ENCODE measurements at regions not wholly inside any gene's neighbourhood (a gene's known extent, or its start where the extent isn't known, plus 50 kb on each side); places are given as distances from the start of the nearest gene placed in this dataset.
"Not testable (repeated sequence)": the region's sequence is repeated elsewhere in the genome, so short reads cannot be mapped to it uniquely, and the experiment has no call there.

DNA sequence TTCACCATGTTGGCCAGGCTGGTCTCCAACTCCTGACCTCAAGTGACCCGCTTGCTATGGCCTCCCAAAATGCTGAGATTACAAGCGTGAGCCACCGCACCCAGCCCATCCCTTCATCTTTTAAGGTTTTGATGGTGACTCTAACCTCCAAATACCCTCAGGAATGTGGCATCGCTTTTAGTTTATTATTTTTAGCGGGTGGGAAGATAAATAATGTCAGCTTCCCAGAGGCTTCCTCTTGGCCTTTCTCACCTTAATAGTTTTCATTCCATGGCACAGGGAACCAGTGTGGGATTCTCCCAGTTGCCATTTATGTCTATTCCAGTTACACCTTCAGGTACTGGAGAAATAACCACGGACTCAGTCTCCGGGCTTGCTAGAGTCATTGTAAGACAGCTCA, 92.1 kb upstream of the LRRN2 start:
- Histone ChIP-seq H3K9ac (ENCODE audit: low read length) (no peak overlapping the region), H3K27ac (ENCODE audit: low read depth, low read length, poor library complexity, severe bottlenecking) (no peak overlapping the region), H4K20me1 (ENCODE audit: insufficient read depth, low read length) (no peaks in the 10 kb centered on the region), H3K9me2 (ENCODE audit: low read depth, low read length) (no peaks in the 10 kb centered on the region), H3F3A (ENCODE audit: insufficient read depth, low read length) (no peaks in the 10 kb centered on the region), H3K4me3 (ENCODE audit: low read depth, low read length, poor library complexity, severe bottlenecking) (no peak overlapping the region), H3K79me2 (ENCODE audit: insufficient read depth, low read length) (no peaks in the 10 kb centered on the region), H2AFZ (ENCODE audit: low read length) (no peak overlapping the region), H3K4me2 (ENCODE audit: low read length) (no peak overlapping the region), H3K36me3 (ENCODE audit: insufficient read depth, low read length) (no peaks in the 10 kb centered on the region), H3K27me3 (ENCODE audit: insufficient read depth, low read length) (no peaks in the 10 kb centered on the region), H3K4me1 (ENCODE audit: insufficient read depth, low read length, severe bottlenecking) (no peaks in the 10 kb centered on the region), H3K9me3 (ENCODE audit: low read length) (no peaks in the 10 kb centered on the region)
- no peak for TF ChIP-seq EZH2 (IDR thresholded peaks at IDR 0.05; ENCODE audit: borderline replicate concordance, low read length)
- TF ChIP-seq, protein P1, sequence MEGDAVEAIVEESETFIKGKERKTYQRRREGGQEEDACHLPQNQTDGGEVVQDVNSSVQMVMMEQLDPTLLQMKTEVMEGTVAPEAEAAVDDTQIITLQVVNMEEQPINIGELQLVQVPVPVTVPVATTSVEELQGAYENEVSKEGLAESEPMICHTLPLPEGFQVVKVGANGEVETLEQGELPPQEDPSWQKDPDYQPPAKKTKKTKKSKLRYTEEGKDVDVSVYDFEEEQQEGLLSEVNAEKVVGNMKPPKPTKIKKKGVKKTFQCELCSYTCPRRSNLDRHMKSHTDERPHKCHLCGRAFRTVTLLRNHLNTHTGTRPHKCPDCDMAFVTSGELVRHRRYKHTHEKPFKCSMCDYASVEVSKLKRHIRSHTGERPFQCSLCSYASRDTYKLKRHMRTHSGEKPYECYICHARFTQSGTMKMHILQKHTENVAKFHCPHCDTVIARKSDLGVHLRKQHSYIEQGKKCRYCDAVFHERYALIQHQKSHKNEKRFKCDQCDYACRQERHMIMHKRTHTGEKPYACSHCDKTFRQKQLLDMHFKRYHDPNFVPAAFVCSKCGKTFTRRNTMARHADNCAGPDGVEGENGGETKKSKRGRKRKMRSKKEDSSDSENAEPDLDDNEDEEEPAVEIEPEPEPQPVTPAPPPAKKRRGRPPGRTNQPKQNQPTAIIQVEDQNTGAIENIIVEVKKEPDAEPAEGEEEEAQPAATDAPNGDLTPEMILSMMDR (IDR thresholded peaks at IDR 0.05; ENCODE audit: low read length), result no peak

DNA sequence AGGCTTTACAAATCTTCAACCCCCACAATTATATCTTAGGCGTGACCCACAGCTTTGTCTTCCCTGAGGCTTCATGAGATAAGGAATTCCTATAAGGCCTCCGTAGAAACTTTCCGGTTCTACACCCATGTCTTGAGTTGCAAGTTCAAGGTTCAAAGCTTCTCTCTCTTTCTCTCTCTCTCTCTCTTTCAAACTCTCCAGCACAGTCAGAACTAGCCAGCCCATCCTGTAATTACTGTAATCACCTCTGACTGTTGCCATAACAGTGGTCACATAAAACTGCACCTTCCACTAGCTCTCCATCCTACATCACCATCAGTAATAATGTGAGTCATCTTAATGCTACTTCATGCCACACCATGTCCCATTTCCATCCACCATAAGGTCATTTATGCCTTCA, 90.0 kb upstream of the NFASC start:
- Histone ChIP-seq H3K36me3 (ENCODE audit: insufficient read depth, low read length) (no peaks in the 10 kb centered on the region), H3K9me2 (ENCODE audit: low read depth, low read length) (no peaks in the 10 kb centered on the region), H3K27ac (ENCODE audit: low read depth, low read length, poor library complexity, severe bottlenecking) (no peak overlapping the region), H3K4me1 (ENCODE audit: insufficient read depth, low read length, severe bottlenecking) (no peaks in the 10 kb centered on the region), H3K4me3 (ENCODE audit: low read depth, low read length, poor library complexity, severe bottlenecking) (no peak overlapping the region), H3K9ac (ENCODE audit: low read length) (no peak overlapping the region), H3K9me3 (ENCODE audit: low read length) (no peaks in the 10 kb centered on the region), H2AFZ (ENCODE audit: low read length) (no peak overlapping the region), H3F3A (ENCODE audit: insufficient read depth, low read length) (no peaks in the 10 kb centered on the region), H4K20me1 (ENCODE audit: insufficient read depth, low read length) (no peaks in the 10 kb centered on the region), H3K4me2 (ENCODE audit: low read length) (no peak overlapping the region), H3K27me3 (ENCODE audit: insufficient read depth, low read length) (no peaks in the 10 kb centered on the region), H3K79me2 (ENCODE audit: insufficient read depth, low read length) (no peaks in the 10 kb centered on the region)
- TF ChIP-seq, protein P1 (IDR thresholded peaks at IDR 0.05; ENCODE audit: low read length), result no peak
- TF ChIP-seq EZH2 (IDR thresholded peaks at IDR 0.05; ENCODE audit: borderline replicate concordance, low read length), result no peak

DNA sequence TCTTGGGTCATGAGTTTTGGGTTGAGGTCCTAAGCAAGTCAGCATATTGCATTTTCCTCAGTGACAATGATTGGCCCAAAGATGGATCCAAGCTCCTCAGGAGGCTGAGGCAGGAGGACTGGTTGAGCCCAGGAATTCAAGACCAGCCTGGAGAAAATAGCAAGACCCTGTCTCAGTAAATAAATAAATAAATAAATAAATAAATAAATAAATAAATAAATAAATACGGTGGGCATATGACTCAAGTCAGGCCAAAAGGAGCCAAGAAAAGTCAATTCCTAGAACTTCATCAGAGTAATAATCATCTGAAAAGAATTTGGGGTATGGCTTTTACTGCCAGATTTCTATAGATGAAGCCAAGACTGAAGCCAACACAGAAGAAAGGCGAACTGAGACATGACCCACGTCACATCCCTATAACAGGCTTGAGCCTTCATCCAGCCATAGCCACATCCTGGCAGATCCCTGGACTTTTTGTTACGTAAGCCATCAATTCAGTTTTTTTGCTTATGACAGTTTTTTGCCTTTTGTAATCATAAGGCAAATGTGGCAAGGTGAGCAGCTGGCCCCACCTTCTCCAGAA, 88.5 kb upstream of the NFASC start:
- no peaks in the 10 kb centered on the region for H4K20me1 ChIP-seq (ENCODE audit: insufficient read depth, low read length)
- no peaks in the 10 kb centered on the region for H3K9me3 ChIP-seq (ENCODE audit: low read length)
- H3K4me1 ChIP-seq (ENCODE audit: insufficient read depth, low read length, severe bottlenecking), result no peaks in the 10 kb centered on the region
- TF ChIP-seq, protein P1 (IDR thresholded peaks at IDR 0.05; ENCODE audit: low read length), result no peak
- TF ChIP-seq EZH2 (IDR thresholded peaks at IDR 0.05; ENCODE audit: borderline replicate concordance, low read length), result no peak
- H3K27me3 ChIP-seq (ENCODE audit: insufficient read depth, low read length), result no peaks in the 10 kb centered on the region
- H3K79me2 ChIP-seq (ENCODE audit: insufficient read depth, low read length), result no peaks in the 10 kb centered on the region
- no peaks in the 10 kb centered on the region for H3F3A ChIP-seq (ENCODE audit: insufficient read depth, low read length)
- H3K27ac ChIP-seq (ENCODE audit: low read depth, low read length, poor library complexity, severe bottlenecking), result no peak overlapping the region
- H3K9ac ChIP-seq (ENCODE audit: low read length), result no peak overlapping the region
- no peaks in the 10 kb centered on the region for H3K9me2 ChIP-seq (ENCODE audit: low read depth, low read length)
- H3K4me2 ChIP-seq (ENCODE audit: low read length), result no peak overlapping the region
- no peaks in the 10 kb centered on the region for H3K36me3 ChIP-seq (ENCODE audit: insufficient read depth, low read length)
- no peak overlapping the region for H2AFZ ChIP-seq (ENCODE audit: low read length)
- no peak overlapping the region for H3K4me3 ChIP-seq (ENCODE audit: low read depth, low read length, poor library complexity, severe bottlenecking)

DNA sequence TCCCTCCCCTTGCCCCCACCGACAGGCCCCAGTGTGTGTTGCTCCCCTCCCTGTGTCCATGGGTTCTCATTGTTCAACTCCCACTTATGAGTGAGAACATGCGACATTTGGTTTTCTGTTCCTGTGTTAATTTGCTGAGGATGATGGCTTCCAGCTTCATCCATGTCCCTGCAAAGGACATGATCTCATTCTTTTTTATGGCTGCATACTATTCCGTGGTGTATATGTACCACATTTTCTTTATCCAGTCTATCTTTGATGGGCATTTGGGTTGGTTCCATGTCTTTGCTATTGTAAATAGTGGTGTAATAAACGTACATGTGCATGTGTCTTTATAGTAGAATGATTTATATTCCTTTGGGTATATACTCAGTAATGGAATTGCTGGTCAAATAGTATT, 85.6 kb upstream of the NFASC start:
- not testable (repeated sequence) for H3K79me2 ChIP-seq (ENCODE audit: insufficient read depth, low read length); H3K4me2 ChIP-seq (ENCODE audit: low read length); H3K9me2 ChIP-seq (ENCODE audit: low read depth, low read length); H3K4me3 ChIP-seq (ENCODE audit: low read depth, low read length, poor library complexity, severe bottlenecking); H3K9me3 ChIP-seq (ENCODE audit: low read length); H3K4me1 ChIP-seq (ENCODE audit: insufficient read depth, low read length, severe bottlenecking); H3K36me3 ChIP-seq (ENCODE audit: insufficient read depth, low read length); H3K27me3 ChIP-seq (ENCODE audit: insufficient read depth, low read length); H3K27ac ChIP-seq (ENCODE audit: low read depth, low read length, poor library complexity, severe bottlenecking); H4K20me1 ChIP-seq (ENCODE audit: insufficient read depth, low read length); H3F3A ChIP-seq (ENCODE audit: insufficient read depth, low read length); H3K9ac ChIP-seq (ENCODE audit: low read length); H2AFZ ChIP-seq (ENCODE audit: low read length)
